GM04503 (cell line): ENCODE measurements at regions not wholly inside any gene's neighbourhood (a gene's known extent, or its start where the extent isn't known, plus 50 kb on each side); places are given as distances from the start of the nearest gene placed in this dataset.
"Not testable (repeated sequence)": the region's sequence is repeated elsewhere in the genome, so short reads cannot be mapped to it uniquely, and the experiment has no call there.

Experiments
- DNase-seq: peaks from one replicate; pipeline ENCODE4 v3.0.0-alpha.2; 2012; ENCODE audit warnings: low read depth

GRCh38 chr2:136324966-136325365 lies 207.0 kb upstream of the CXCR4 start:
- DNase-seq, result no peak

GRCh38 chr2:136323935-136324334 lies 206.0 kb upstream of the CXCR4 start:
- no peak for DNase-seq

GRCh38 chr2:136323195-136323594 lies 205.2 kb upstream of the CXCR4 start:
- DNase-seq, result no peak

GRCh38 chr2:136322428-136322827 lies 204.5 kb upstream of the CXCR4 start:
- no peak for DNase-seq

GRCh38 chr2:136319651-136320050 lies 201.7 kb upstream of the CXCR4 start:
- no peak for DNase-seq

GRCh38 chr2:136319237-136319636 lies 201.3 kb upstream of the CXCR4 start:
- DNase-seq, result no peak

GRCh38 chr2:136314240-136314639 lies 196.3 kb upstream of the CXCR4 start:
- DNase-seq, result no peak

GRCh38 chr2:136312568-136312967 lies 194.6 kb upstream of the CXCR4 start:
- DNase-seq, result not testable (repeated sequence)

GRCh38 chr2:136310797-136311603 lies 193.1 kb upstream of the CXCR4 start:
- no peak for DNase-seq

GRCh38 chr2:136310005-136310495 lies 192.1 kb upstream of the CXCR4 start:
- DNase-seq, result no peak

GRCh38 chr2:136308611-136309010 lies 190.7 kb upstream of the CXCR4 start:
- no peak for DNase-seq

GRCh38 chr2:136306836-136307235 lies 188.9 kb upstream of the CXCR4 start:
- no peak for DNase-seq

GRCh38 chr2:136305517-136306192 lies 187.7 kb upstream of the CXCR4 start:
- no peak for DNase-seq

GRCh38 chr2:136301006-136301405 lies 183.1 kb upstream of the CXCR4 start:
- no peak for DNase-seq

- DNase-seq, result no peak
Measured at GRCh38 chr2:136298631-136299030, 180.7 kb upstream of the CXCR4 start.

- no peak for DNase-seq
Measured at GRCh38 chr2:136297994-136298393, 180.0 kb upstream of the CXCR4 start.

- DNase-seq, result no peak
Measured at GRCh38 chr2:136297312-136297711, 179.4 kb upstream of the CXCR4 start.

GRCh38 chr2:136295168-136295567 lies 177.2 kb upstream of the CXCR4 start:
- DNase-seq, result no peak

GRCh38 chr2:136291871-136292270 lies 173.9 kb upstream of the CXCR4 start:
- DNase-seq, result no peak

GRCh38 chr2:136290326-136290725 lies 172.4 kb upstream of the CXCR4 start:
- no peak for DNase-seq

- no peak for DNase-seq
Measured at GRCh38 chr2:136288249-136288648, 170.3 kb upstream of the CXCR4 start.

- no peak for DNase-seq
Measured at GRCh38 chr2:136286423-136286822, 168.5 kb upstream of the CXCR4 start.
